Head of caudate nucleus (tissue), 42 donors: ENCODE measurements at regions not wholly inside any gene's neighbourhood (a gene's known extent, or its start where the extent isn't known, plus 50 kb on each side); places are given as distances from the start of the nearest gene placed in this dataset.
"Not testable (repeated sequence)": the region's sequence is repeated elsewhere in the genome, so short reads cannot be mapped to it uniquely, and the experiment has no call there.

Source experiments
- DNase-seq, 42 donors: peaks; one replicate each; pipeline versions ENCODE4 v3.0.0 to v3.0.0-alpha.2; 2020 to 2021; ENCODE audit warnings: mixed read lengths in 7 of 42
- intact Hi-C: fragments of 100-400 bp; cut with DNase I; formaldehyde crosslinking; loops from one replicate; pipeline ENCODE4 v1.15.0; 2022

- no peak for DNase-seq
- intact Hi-C loops = no loop called here
Measured at GRCh38 chr7:130789436-130789835, 55.4 kb upstream of the KLF14 start.

GRCh38 chr7:130791746-130792145 lies 57.7 kb upstream of the KLF14 start:
- intact Hi-C loops = no loop called here
- DNase-seq = peak in 10 of 42 donors; percentile 3 to 58 (median 22)

- DNase-seq = peak in 36 of 42 donors; percentile 7 to 68 (median 26)
- intact Hi-C loops = no loop called here
Measured at GRCh38 chr7:130793855-130794618, 60.0 kb upstream of the KLF14 start.

GRCh38 chr7:130794619-130794922 lies 60.6 kb upstream of the KLF14 start:
- intact Hi-C loops = no loop called here
- DNase-seq = no peak

GRCh38 chr7:130796425-130796824 lies 62.4 kb upstream of the KLF14 start:
- intact Hi-C loops, DNase-seq: not testable (repeated sequence)

GRCh38 chr7:130803127-130803526 lies 69.1 kb upstream of the KLF14 start:
- no peak for DNase-seq
- intact Hi-C loops = no loop called here

GRCh38 chr7:130804220-130804619 lies 70.2 kb upstream of the KLF14 start:
- intact Hi-C loops = no loop called here
- no peak for DNase-seq

GRCh38 chr7:130812819-130813218 lies 78.8 kb upstream of the KLF14 start:
- DNase-seq, intact Hi-C loops: not testable (repeated sequence)

GRCh38 chr7:130814778-130815335 lies 80.8 kb upstream of the KLF14 start:
- intact Hi-C loops = no loop called here
- peak in 4 of 42 donors; percentile 2 to 47 (median 13) for DNase-seq

- intact Hi-C loops = no loop called here
- no peak for DNase-seq
Measured at GRCh38 chr7:130818056-130818455, 84.0 kb upstream of the KLF14 start.

- intact Hi-C loops = no loop called here
- no peak for DNase-seq
Measured at GRCh38 chr7:130821864-130822263, 87.9 kb upstream of the KLF14 start.

GRCh38 chr7:130822642-130823041 lies 88.6 kb upstream of the KLF14 start:
- no peak for DNase-seq
- intact Hi-C loops = no loop called here

GRCh38 chr7:130823060-130823459 lies 89.1 kb upstream of the KLF14 start:
- intact Hi-C loops = no loop called here
- no peak for DNase-seq

GRCh38 chr7:130825819-130826218 lies 91.8 kb upstream of the KLF14 start:
- intact Hi-C loops = no loop called here
- no peak for DNase-seq

- intact Hi-C loops = no loop called here
Measured at GRCh38 chr7:130829415-130829814, 95.4 kb upstream of the KLF14 start.

GRCh38 chr7:130831322-130831721 lies 97.3 kb upstream of the KLF14 start:
- intact Hi-C loops = no loop called here
- no peak for DNase-seq

More at GRCh38 chr7:130829415-130829814, 95.4 kb upstream of the KLF14 start:
- DNase-seq = no peak

GRCh38 chr7:130831817-130832481 lies 97.9 kb upstream of the KLF14 start:
- peak in 7 of 42 donors; percentile 10 to 59 (median 15) for DNase-seq
- intact Hi-C loops = no loop called here

GRCh38 chr7:130838738-130839137 lies 104.7 kb upstream of the KLF14 start:
- no peak for DNase-seq
- intact Hi-C loops = no loop called here

GRCh38 chr7:130840599-130840998 lies 106.6 kb upstream of the KLF14 start:
- intact Hi-C loops = no loop called here
- DNase-seq = no peak

- no peak for DNase-seq
- intact Hi-C loops = no loop called here
Measured at GRCh38 chr7:130841416-130841815, 107.4 kb upstream of the KLF14 start.

- intact Hi-C loops = no loop called here
- DNase-seq = no peak
Measured at GRCh38 chr7:130843703-130844102, 109.7 kb upstream of the KLF14 start.
